Loucy (cell line): ENCODE measurements at regions not wholly inside any gene's neighbourhood (a gene's known extent, or its start where the extent isn't known, plus 50 kb on each side); places are given as distances from the start of the nearest gene placed in this dataset.

Experiments used
- H2AFZ ChIP-seq: fragments of 200-600 bp; sonication (generic); 2 replicates; pipeline ENCODE4 v1.6.0; 2016; ENCODE audit warnings: antibody characterized with exemption, mild to moderate bottlenecking, low read length, moderate library complexity
- H3F3A ChIP-seq: fragments of 200-600 bp; 2 replicates; pipeline ENCODE4 v1.6.0; 2016; ENCODE audit warnings: antibody characterized with exemption, low read depth, mild to moderate bottlenecking
- H3K27me3 ChIP-seq: fragments of 200-600 bp; sonication (generic); 2 replicates; pipeline ENCODE4 v1.6.1; 2014; ENCODE audit warnings: low read length, mild to moderate bottlenecking; ENCODE audit not compliant: insufficient read depth, poor library complexity, severe bottlenecking
- H3K36me3 ChIP-seq: fragments of 200-600 bp; sonication (generic); 2 replicates; pipeline ENCODE4 v1.6.1; 2016; ENCODE audit warnings: low read length; ENCODE audit not compliant: insufficient read depth
- H3K4me1 ChIP-seq: fragments of 200-600 bp; sonication (generic); 2 replicates; pipeline ENCODE4 v1.5.1; 2014; ENCODE audit warnings: low read length, mild to moderate bottlenecking; ENCODE audit not compliant: insufficient read depth, poor library complexity, severe bottlenecking
- H3K4me2 ChIP-seq: fragments of 200-600 bp; sonication (generic); 2 replicates; pipeline ENCODE4 v1.6.0; 2014; ENCODE audit warnings: antibody characterized with exemption, low read length, low read depth, mild to moderate bottlenecking; ENCODE audit not compliant: poor library complexity, severe bottlenecking
- H3K4me3 ChIP-seq: fragments of 200-600 bp; sonication (generic); 2 replicates; pipeline ENCODE4 v1.5.1; 2014; ENCODE audit warnings: low read length, mild to moderate bottlenecking, mixed read lengths; ENCODE audit not compliant: poor library complexity, severe bottlenecking
- H3K79me2 ChIP-seq: fragments of 200-600 bp; sonication (generic); 2 replicates; pipeline ENCODE4 v1.6.1; 2014; ENCODE audit warnings: low read length; ENCODE audit not compliant: insufficient read depth
- H3K9ac ChIP-seq: fragments of 200-600 bp; sonication (generic); 2 replicates; pipeline ENCODE4 v1.6.0; 2014; ENCODE audit warnings: mild to moderate bottlenecking, low read depth, low read length, moderate library complexity; ENCODE audit not compliant: poor library complexity, severe bottlenecking
- H3K9me2 ChIP-seq: fragments of 200-600 bp; sonication (generic); replicated peaks from 2 replicates; pipeline ENCODE4 v1.6.1; 2016; ENCODE audit warnings: low read depth, low read length, mixed read lengths
- H3K9me3 ChIP-seq: fragments of 200-600 bp; sonication (generic); 2 replicates; pipeline ENCODE4 v1.6.1; 2014; ENCODE audit warnings: mild to moderate bottlenecking, antibody characterized with exemption, low read length, low read depth; ENCODE audit not compliant: insufficient read depth
- H4K20me1 ChIP-seq: fragments of 200-600 bp; sonication (generic); 2 replicates; pipeline ENCODE4 v1.6.0; 2014; ENCODE audit warnings: antibody characterized with exemption, low read length, mild to moderate bottlenecking; ENCODE audit not compliant: insufficient read depth, poor library complexity, severe bottlenecking
- CTCF ChIP-seq: fragments of 200-600 bp; sonication (generic); conservative IDR thresholded peaks from 2 replicates; pipeline ENCODE4 v1.5.1; 2014; ENCODE audit warnings: mild to moderate bottlenecking, antibody characterized with exemption, low read length
- EZH2phosphoT487 ChIP-seq: fragments of 200-600 bp; IDR thresholded peaks from 2 replicates; pipeline ENCODE4 v1.6.1; 2018; ENCODE audit warnings: antibody characterized with exemption, mild to moderate bottlenecking, moderate library complexity, borderline replicate concordance

GRCh38 chr9:21555911-21556310, 73.8 kb upstream of the IFNE start:
- Histone ChIP-seq H3K4me2 (no peak overlapping the region), H3K4me3 (no peak overlapping the region), H3K27me3 (no peaks in the 10 kb centered on the region), H3K9me2 (no peaks in the 10 kb centered on the region), H3K9ac (no peak overlapping the region), H3F3A (no peaks in the 10 kb centered on the region), H3K79me2 (no peaks in the 10 kb centered on the region), H3K36me3 (no peaks in the 10 kb centered on the region), H4K20me1 (no peaks in the 10 kb centered on the region), H3K4me1 (no peaks in the 10 kb centered on the region), H3K9me3 (no peaks in the 10 kb centered on the region), H2AFZ (no peak overlapping the region)
- TF ChIP-seq CTCF (no peak), EZH2phosphoT487 (no peak)

GRCh38 chr9:21556581-21557427, 74.7 kb upstream of the IFNE start:
- no peak overlapping the region for H2AFZ ChIP-seq
- H3K4me1 ChIP-seq = no peaks in the 10 kb centered on the region
- H3K9me3 ChIP-seq = no peaks in the 10 kb centered on the region
- no peaks in the 10 kb centered on the region for H3K27me3 ChIP-seq
- H3K4me2 ChIP-seq = no peak overlapping the region
- no peak for TF ChIP-seq EZH2phosphoT487
- no peak for TF ChIP-seq CTCF
- H3K79me2 ChIP-seq = no peaks in the 10 kb centered on the region
- no peaks in the 10 kb centered on the region for H3F3A ChIP-seq
- no peak overlapping the region for H3K9ac ChIP-seq
- H3K4me3 ChIP-seq = no peak overlapping the region
- no peaks in the 10 kb centered on the region for H3K36me3 ChIP-seq
- H4K20me1 ChIP-seq = no peaks in the 10 kb centered on the region
- no peaks in the 10 kb centered on the region for H3K9me2 ChIP-seq

- Histone ChIP-seq H3K4me2 (no peak overlapping the region), H3K9me3 (no peaks in the 10 kb centered on the region), H3K9me2 (no peaks in the 10 kb centered on the region), H3K9ac (no peak overlapping the region), H3K4me1 (no peaks in the 10 kb centered on the region), H3K79me2 (no peaks in the 10 kb centered on the region), H3K27me3 (no peaks in the 10 kb centered on the region), H2AFZ (no peak overlapping the region), H3K36me3 (no peaks in the 10 kb centered on the region), H3F3A (no peaks in the 10 kb centered on the region), H3K4me3 (no peak overlapping the region), H4K20me1 (no peaks in the 10 kb centered on the region)
- TF ChIP-seq EZH2phosphoT487 = no peak
- no peak for TF ChIP-seq CTCF
These were observed 75.3 kb upstream of the IFNE start for GRCh38 chr9:21557428-21557768.
